Esophagus muscularis mucosa (tissue), 4 donors: ENCODE measurements at regions not wholly inside any gene's neighbourhood (a gene's known extent, or its start where the extent isn't known, plus 50 kb on each side); places are given as distances from the start of the nearest gene placed in this dataset.

Source experiments
- EP300 ChIP-seq: sonication (generic); formaldehyde crosslinking; IDR thresholded peaks from one replicate; pipeline ENCODE4 v1.6.1; 2017; ENCODE audit warnings: antibody characterized with exemption
- POLR2A ChIP-seq: fragments of 450-650 bp; IDR thresholded peaks from one replicate; pipeline ENCODE4 v1.6.1; 2017; ENCODE audit warnings: antibody characterized with exemption, moderate library complexity, mild to moderate bottlenecking, low read depth
- POLR2AphosphoS5 ChIP-seq, 2 donors: sonication (generic); formaldehyde crosslinking; IDR thresholded peaks; one replicate each; pipeline ENCODE4 v1.6.1; 2017; ENCODE audit warnings: antibody characterized with exemption in 2 of 2
- TF ChIP-seq, protein P1 (sequence below), 3 experiments: fragments of 200-600 bp in 2 of 3; fragments of 450-650 bp in 1 of 3; sonication (generic) in 2 of 3; IDR thresholded peaks; one replicate each; pipeline ENCODE4 v1.5.1; 2017 to 2019; ENCODE audit warnings: antibody characterized with exemption in 3 of 3, mild to moderate bottlenecking in 2 of 3, moderate library complexity in 1 of 3

DNA sequence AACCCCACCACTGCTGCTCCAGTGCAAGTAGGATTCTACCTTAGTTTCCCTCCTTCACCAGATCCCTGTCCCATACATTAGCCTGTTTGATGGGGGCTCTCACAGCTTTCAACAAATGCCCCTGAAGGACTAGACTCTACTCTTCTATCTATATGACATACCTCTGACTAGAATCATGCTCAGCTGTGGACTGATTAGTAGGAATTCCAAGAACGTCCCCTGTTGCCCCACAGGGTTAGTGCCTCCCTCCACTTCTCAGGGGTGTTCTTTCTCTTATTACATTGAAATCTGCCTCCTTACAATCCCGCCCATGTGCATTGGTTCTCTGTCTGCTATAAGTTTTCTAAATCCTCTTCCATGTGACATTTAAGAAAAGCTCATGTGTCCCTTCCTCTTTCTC, 375.9 kb upstream of the DUSP10 start:
- TF ChIP-seq POLR2AphosphoS5 (IDR thresholded peaks at IDR 0.05): no peak
- TF ChIP-seq, protein P1, sequence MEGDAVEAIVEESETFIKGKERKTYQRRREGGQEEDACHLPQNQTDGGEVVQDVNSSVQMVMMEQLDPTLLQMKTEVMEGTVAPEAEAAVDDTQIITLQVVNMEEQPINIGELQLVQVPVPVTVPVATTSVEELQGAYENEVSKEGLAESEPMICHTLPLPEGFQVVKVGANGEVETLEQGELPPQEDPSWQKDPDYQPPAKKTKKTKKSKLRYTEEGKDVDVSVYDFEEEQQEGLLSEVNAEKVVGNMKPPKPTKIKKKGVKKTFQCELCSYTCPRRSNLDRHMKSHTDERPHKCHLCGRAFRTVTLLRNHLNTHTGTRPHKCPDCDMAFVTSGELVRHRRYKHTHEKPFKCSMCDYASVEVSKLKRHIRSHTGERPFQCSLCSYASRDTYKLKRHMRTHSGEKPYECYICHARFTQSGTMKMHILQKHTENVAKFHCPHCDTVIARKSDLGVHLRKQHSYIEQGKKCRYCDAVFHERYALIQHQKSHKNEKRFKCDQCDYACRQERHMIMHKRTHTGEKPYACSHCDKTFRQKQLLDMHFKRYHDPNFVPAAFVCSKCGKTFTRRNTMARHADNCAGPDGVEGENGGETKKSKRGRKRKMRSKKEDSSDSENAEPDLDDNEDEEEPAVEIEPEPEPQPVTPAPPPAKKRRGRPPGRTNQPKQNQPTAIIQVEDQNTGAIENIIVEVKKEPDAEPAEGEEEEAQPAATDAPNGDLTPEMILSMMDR (IDR thresholded peaks at IDR 0.05): no peak
- TF ChIP-seq EP300: no peak
- TF ChIP-seq POLR2A: no peak
